Ishikawa (cell line): ENCODE measurements at regions not wholly inside any gene's neighbourhood (a gene's known extent, or its start where the extent isn't known, plus 50 kb on each side); places are given as distances from the start of the nearest gene placed in this dataset.

ENCODE experiments used
- CEBPB ChIP-seq: IDR thresholded peaks from 2 replicates; pipeline ENCODE4 v1.6.1; 2012
- CREB1 ChIP-seq: IDR thresholded peaks from 2 replicates; pipeline ENCODE4 v1.6.1; 2012; ENCODE audit warnings: low read depth
- EGR1 ChIP-seq: IDR thresholded peaks from 2 replicates; pipeline ENCODE4 v1.6.1; 2012
- EP300 ChIP-seq: IDR thresholded peaks from 2 replicates; pipeline ENCODE4 v1.6.1; 2012; ENCODE audit warnings: borderline replicate concordance
- FOXM1 ChIP-seq: IDR thresholded peaks from 2 replicates; pipeline ENCODE4 v1.6.1; 2012; ENCODE audit warnings: low read depth, borderline replicate concordance
- MAX ChIP-seq: IDR thresholded peaks from 2 replicates; pipeline ENCODE4 v1.6.1; 2012
- NFIC ChIP-seq: IDR thresholded peaks from 2 replicates; pipeline ENCODE4 v1.6.1; 2012
- RAD21 ChIP-seq: IDR thresholded peaks from 2 replicates; pipeline ENCODE4 v1.6.1; 2012; ENCODE audit warnings: low read depth
- REST ChIP-seq: IDR thresholded peaks from 2 replicates; pipeline ENCODE4 v1.6.1; 2012; ENCODE audit warnings: low read depth, mild to moderate bottlenecking
- TAF1 ChIP-seq: IDR thresholded peaks from 2 replicates; pipeline ENCODE4 v1.6.1; 2012; ENCODE audit warnings: low read depth, mild to moderate bottlenecking
- TCF12 ChIP-seq: IDR thresholded peaks from 2 replicates; pipeline ENCODE4 v1.6.1; 2012; ENCODE audit warnings: low read depth
- TEAD4 ChIP-seq: IDR thresholded peaks from 2 replicates; pipeline ENCODE4 v1.6.1; 2012
- YY1 ChIP-seq: IDR thresholded peaks from 2 replicates; pipeline ENCODE4 v1.6.1; 2012; ENCODE audit warnings: low read depth

- TF ChIP-seq RAD21 (no peak), CEBPB (no peak), NFIC (no peak), CREB1 (no peak), EP300 (no peak), MAX (no peak), REST (no peak), TEAD4 (no peak), TCF12 (no peak), EGR1 (no peak), FOXM1 (no peak), TAF1 (no peak), YY1 (no peak)
Observed at GRCh38 chr17:55925440-55925839, 174.6 kb downstream of the PCTP start.
